Stimulated activated CD8-positive, alpha-beta memory T cell treated with anti-CD3 and anti-CD28 coated beads, Interleukin-2, amount 100 ng/mL, for 1 hour (primary cell): ENCODE measurements at regions not wholly inside any gene's neighbourhood (a gene's known extent, or its start where the extent isn't known, plus 50 kb on each side); places are given as distances from the start of the nearest gene placed in this dataset.

Source experiments
- DNase-seq, 2 donors: peaks; one replicate each; pipeline ENCODE4 v3.0.0-alpha.2; 2020; ENCODE audit warnings: low read depth in 2 of 2

GRCh38 chrY:12559007-12559406, 142.0 kb upstream of the USP9Y start:
- no peak for DNase-seq

DNA sequence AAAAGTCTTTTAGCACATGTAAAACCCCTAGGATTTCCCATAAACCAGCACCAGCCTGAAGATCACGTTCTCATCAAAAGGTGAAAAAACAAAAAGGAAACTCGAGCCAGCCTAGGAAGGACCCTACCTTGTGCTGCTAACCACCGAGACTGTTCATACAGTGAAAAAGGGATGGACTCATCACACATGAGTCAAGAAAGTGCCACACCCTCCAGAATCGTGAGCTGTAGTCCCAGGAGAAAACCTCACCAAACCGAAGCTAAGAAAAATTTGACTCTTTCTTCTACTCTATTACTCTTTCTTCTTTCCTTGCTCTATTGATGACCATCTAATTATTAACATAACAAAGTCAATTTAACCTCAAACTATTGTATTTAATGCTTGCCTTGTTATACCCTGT, 124.8 kb upstream of the USP9Y start:
- DNase-seq: no peak

DNA sequence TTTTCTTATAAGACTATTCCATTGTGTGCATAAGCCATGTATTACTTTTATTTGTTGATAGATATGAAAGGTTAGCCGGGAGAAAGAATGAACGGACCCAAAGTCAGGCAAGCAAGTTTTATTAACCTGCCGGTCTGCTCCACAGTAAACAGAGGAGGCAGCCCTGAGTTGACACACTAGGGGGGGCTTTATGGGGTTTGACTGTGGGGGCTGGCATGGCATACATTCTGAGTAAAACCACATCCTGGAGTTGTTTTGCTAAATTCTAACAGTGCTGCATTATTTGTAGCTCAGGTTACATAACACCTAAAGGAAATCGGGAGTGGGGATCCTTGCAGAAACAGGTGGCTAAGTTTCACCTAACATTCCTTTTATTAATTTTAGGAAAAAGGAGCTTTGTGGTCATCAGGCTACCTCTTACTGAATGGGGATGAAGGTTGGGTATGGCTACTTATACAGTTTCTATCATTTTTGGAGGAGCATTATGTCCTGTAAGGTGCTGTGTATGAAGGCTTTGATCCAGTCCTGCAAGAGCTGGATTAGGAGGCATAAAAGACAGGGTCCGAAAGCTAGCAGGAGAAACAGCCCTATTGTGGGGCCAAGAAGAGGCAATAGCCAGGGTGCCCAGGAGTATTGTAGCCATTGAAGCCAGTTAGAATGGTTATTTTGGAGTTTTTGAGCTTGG, 107.4 kb upstream of the USP9Y start:
- peak in 1 of 2 donors; percentile 4 for DNase-seq

DNA sequence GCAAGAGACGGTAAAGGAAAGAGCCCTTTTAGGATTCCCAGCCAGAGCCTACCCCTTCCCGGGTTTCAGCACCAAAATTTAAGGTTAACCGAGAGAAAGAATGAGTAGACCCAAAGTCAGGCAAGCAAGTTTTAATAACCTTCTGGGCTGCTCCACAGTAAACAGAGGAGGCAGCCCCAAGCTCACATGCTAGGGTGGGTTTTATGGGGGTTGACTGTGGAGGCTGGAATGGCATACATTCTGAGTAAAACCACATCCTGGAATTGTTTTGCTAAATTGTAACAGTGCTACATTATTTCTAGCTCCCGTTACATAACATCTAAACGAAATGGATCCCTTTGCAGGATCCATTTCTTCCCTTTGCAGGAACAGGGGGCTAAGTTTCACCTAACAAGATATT, 102.2 kb upstream of the USP9Y start:
- DNase-seq: no peak

GRCh38 chrY:12605426-12605825, 95.6 kb upstream of the USP9Y start:
- no peak for DNase-seq

- DNase-seq: no peak
Measured at GRCh38 chrY:12610861-12611260, 90.2 kb upstream of the USP9Y start.

GRCh38 chrY:12615733-12616446, 85.1 kb upstream of the USP9Y start:
- DNase-seq: no peak

- no peak for DNase-seq
Measured at GRCh38 chrY:12621454-12622081, 79.5 kb upstream of the USP9Y start.

GRCh38 chrY:12623204-12623603, 77.8 kb upstream of the USP9Y start:
- DNase-seq: no peak

DNA sequence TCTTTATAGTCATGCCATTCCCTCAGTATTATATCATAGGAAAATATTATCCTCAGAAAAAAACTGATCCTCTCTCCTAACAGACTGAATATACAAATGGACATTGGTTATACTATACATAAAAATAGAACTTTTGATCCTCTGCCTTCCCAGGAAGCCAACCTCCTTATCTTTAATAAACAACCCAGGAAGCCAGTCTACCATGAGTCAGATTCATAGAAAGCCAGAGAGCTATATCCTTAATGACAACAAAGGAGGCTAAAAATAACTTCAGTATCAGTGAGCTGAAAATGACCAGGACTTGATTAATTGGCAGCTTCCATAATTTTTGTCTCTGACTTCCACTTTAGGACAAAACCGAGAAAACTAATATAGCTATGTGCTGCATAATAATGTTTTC, 58.0 kb upstream of the USP9Y start:
- no peak for DNase-seq

DNA sequence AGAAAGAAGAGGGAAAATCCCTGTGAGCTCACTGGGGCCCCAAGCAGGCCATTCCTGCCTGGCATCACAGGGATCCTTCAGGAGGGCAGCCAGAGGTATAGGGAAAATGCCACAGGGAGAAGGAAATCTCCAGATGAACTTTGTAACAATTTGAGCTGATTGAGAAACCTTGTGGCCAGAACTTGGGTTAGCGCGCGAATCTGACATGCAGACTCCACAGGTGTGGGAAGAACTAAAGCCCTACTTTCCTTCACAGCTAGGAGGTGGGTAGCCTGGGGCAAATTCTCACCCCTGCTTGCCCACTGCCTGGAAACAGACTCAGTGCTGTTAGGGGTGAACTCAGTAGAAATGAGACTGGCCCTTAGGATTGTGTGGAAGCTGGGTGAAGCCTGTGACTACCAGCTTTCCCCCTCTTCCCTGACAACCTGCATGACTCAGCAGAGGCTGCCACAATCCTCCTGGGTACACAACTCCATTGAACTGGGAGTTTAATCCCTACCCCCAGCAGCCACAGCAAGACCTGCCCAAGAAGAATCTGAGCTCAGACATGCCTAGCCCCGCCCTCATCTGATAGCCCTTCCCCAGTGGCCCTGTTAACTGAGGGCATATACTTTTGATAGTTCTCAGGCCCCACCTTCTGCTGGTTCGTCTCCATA, 57.2 kb upstream of the USP9Y start:
- no peak for DNase-seq

DNA sequence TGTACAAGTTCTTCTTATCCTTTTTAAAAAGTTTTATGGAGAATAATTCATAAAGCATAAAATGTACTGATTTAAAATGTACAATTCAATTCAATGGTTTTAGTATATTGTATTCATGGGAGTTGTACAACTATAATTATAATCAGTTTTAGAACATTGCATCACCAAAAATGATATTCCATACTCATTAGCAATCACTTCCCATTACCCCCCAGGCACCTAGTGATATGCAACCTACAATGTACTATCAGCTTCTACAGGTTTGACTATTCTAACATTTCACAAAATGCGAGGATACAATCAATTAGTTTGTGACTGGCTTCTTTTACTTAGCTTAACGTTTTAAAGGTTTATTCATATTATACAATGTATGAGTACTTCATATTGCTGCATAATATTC, 49.9 kb upstream of the USP9Y start:
- no peak for DNase-seq
